WTC11 (cell line): ENCODE measurements at regions not wholly inside any gene's neighbourhood (a gene's known extent, or its start where the extent isn't known, plus 50 kb on each side); places are given as distances from the start of the nearest gene placed in this dataset.

Experiments used
- ATAC-seq: fragments of 200-7000 bp; cut with Tn5 transposase; 2 replicates; pipeline ENCODE4 v1.10.0; 2021; ENCODE audit warnings: mild to moderate bottlenecking, moderate library complexity
- CTCF ChIA-PET: fragments of 300-600 bp; sonication (Branson Sonifier 250); formaldehyde crosslinking; loops from one replicate; lab custom pipeline; 2021; ENCODE audit warnings: antibody characterized with exemption; lab: Charles Lee
- POLR2A ChIA-PET: fragments of 350-600 bp; sonication (Branson Sonifier 250); formaldehyde crosslinking; loops from one replicate; lab custom pipeline; 2021; ENCODE audit warnings: antibody characterized with exemption; lab: Charles Lee
- DNase-seq: peaks from one replicate; pipeline ENCODE4 v3.0.0; 2021; ENCODE audit warnings: low spot score
- H3K27ac Mint-ChIP-seq: 2 replicates; pipeline ENCODE4 v1.8.0; 2021; ENCODE audit warnings: mixed read lengths
- H3K27me3 Mint-ChIP-seq: 2 replicates; pipeline ENCODE4 v1.8.0; 2021; ENCODE audit warnings: low read depth, mild to moderate bottlenecking, moderate library complexity, mixed read lengths
- H3K36me3 Mint-ChIP-seq: 2 replicates; pipeline ENCODE4 v1.8.0; 2021; ENCODE audit warnings: mixed read lengths
- H3K4me1 Mint-ChIP-seq: 2 replicates; pipeline ENCODE4 v1.8.0; 2022; ENCODE audit warnings: mixed read lengths
- H3K4me3 Mint-ChIP-seq: 2 replicates; pipeline ENCODE4 v1.8.0; 2021; ENCODE audit warnings: mild to moderate bottlenecking, moderate library complexity, mixed read lengths
- H3K9me3 Mint-ChIP-seq: 2 replicates; pipeline ENCODE4 v1.8.0; 2021; ENCODE audit warnings: mixed read lengths
- AFF4 ChIP-seq: sonication (generic); formaldehyde crosslinking; IDR thresholded peaks from 2 replicates; pipeline ENCODE4 v1.8.1; 2023; ENCODE audit warnings: mild to moderate bottlenecking, missing genetic modification reagents, borderline replicate concordance
- ATF3 ChIP-seq: sonication (generic); formaldehyde crosslinking; conservative IDR thresholded peaks from 2 replicates; pipeline ENCODE4 v1.8.1; 2022; ENCODE audit warnings: mild to moderate bottlenecking, missing genetic modification reagents
- CTCF ChIP-seq: fragments of 200-600 bp; IDR thresholded peaks from 2 replicates; pipeline ENCODE4 v1.8.0; 2022; ENCODE audit warnings: antibody characterized with exemption
- ELF4 ChIP-seq: sonication (generic); formaldehyde crosslinking; IDR thresholded peaks from 2 replicates; pipeline ENCODE4 v1.8.1; 2022; ENCODE audit warnings: low read depth, mild to moderate bottlenecking, moderate library complexity, missing genetic modification reagents
- ESRRA ChIP-seq: sonication (generic); formaldehyde crosslinking; IDR thresholded peaks from 2 replicates; pipeline ENCODE4 v1.8.1; 2022; ENCODE audit warnings: mild to moderate bottlenecking, missing genetic modification reagents, borderline replicate concordance
- GTF2I ChIP-seq: fragments of 250-450 bp; sonication (Bioruptor Pico); conservative IDR thresholded peaks from 2 replicates; pipeline ENCODE4 v1.4.0; 2021; ENCODE audit warnings: mild to moderate bottlenecking
- IRF2 ChIP-seq: sonication (generic); formaldehyde crosslinking; IDR thresholded peaks from 2 replicates; pipeline ENCODE4 v1.8.0; 2022; ENCODE audit warnings: low read depth, missing genetic modification reagents, borderline replicate concordance
- NR1H2 ChIP-seq: sonication (generic); formaldehyde crosslinking; IDR thresholded peaks from 2 replicates; pipeline ENCODE4 v1.9.0; 2021; ENCODE audit warnings: mild to moderate bottlenecking, moderate library complexity, missing genetic modification reagents
- NR3C1 ChIP-seq: sonication (generic); formaldehyde crosslinking; conservative IDR thresholded peaks from 2 replicates; pipeline ENCODE4 v1.8.1; 2023; ENCODE audit warnings: low read depth, mild to moderate bottlenecking, missing genetic modification reagents
- PREB ChIP-seq: sonication (generic); formaldehyde crosslinking; IDR thresholded peaks from 2 replicates; pipeline ENCODE4 v1.8.1; 2022; ENCODE audit warnings: mild to moderate bottlenecking, missing genetic modification reagents, moderate library complexity, borderline replicate concordance
- RORB ChIP-seq: fragments of 250-450 bp; sonication (Bioruptor Pico); IDR thresholded peaks from 2 replicates; pipeline ENCODE4 v1.9.0; 2021; ENCODE audit warnings: mild to moderate bottlenecking
- SMAD3 ChIP-seq: sonication (generic); formaldehyde crosslinking; IDR thresholded peaks from 2 replicates; pipeline ENCODE4 v1.8.0; 2022; ENCODE audit warnings: missing genetic modification reagents, mild to moderate bottlenecking, borderline replicate concordance
- TP53 ChIP-seq: sonication (generic); formaldehyde crosslinking; IDR thresholded peaks from 2 replicates; pipeline ENCODE4 v1.8.1; 2023; ENCODE audit warnings: mild to moderate bottlenecking, missing genetic modification reagents
- USF2 ChIP-seq: sonication (generic); formaldehyde crosslinking; IDR thresholded peaks from 2 replicates; pipeline ENCODE4 v1.8.1; 2023; ENCODE audit warnings: mild to moderate bottlenecking, missing genetic modification reagents, moderate library complexity
- ZBTB21 ChIP-seq: sonication (generic); formaldehyde crosslinking; IDR thresholded peaks from 2 replicates; pipeline ENCODE4 v1.8.1; 2023; ENCODE audit warnings: mild to moderate bottlenecking, missing genetic modification reagents, borderline replicate concordance
- ZMAT4 ChIP-seq: fragments of 250-450 bp; sonication (Bioruptor Pico); IDR thresholded peaks from 2 replicates; pipeline ENCODE4 v1.9.0; 2021; ENCODE audit warnings: mild to moderate bottlenecking
- ZNF219 ChIP-seq: sonication (generic); formaldehyde crosslinking; IDR thresholded peaks from 2 replicates; pipeline ENCODE4 v1.8.0; 2023; ENCODE audit warnings: missing genetic modification reagents, mild to moderate bottlenecking, borderline replicate concordance
- ZNF263 ChIP-seq: sonication (generic); formaldehyde crosslinking; IDR thresholded peaks from 2 replicates; pipeline ENCODE4 v1.8.1; 2022; ENCODE audit warnings: low read depth, mild to moderate bottlenecking, moderate library complexity, missing genetic modification reagents
- ZNF281 ChIP-seq: sonication (generic); formaldehyde crosslinking; IDR thresholded peaks from 2 replicates; pipeline ENCODE4 v1.8.0; 2023; ENCODE audit warnings: mild to moderate bottlenecking, missing genetic modification reagents
- ZNF416 ChIP-seq: fragments of 250-450 bp; sonication (Bioruptor Pico); IDR thresholded peaks from 2 replicates; pipeline ENCODE4 v1.9.0; 2021; ENCODE audit warnings: mild to moderate bottlenecking, inconsistent platforms
- ZNF671 ChIP-seq: fragments of 250-450 bp; sonication (Bioruptor Pico); IDR thresholded peaks from 2 replicates; pipeline ENCODE4 v1.8.0; 2021; ENCODE audit warnings: mild to moderate bottlenecking

- Mint-ChIP-seq H3K4me1 (no peaks in the 10 kb centered on the region), H3K36me3 (no peaks in the 10 kb centered on the region)
- TF ChIP-seq AFF4 (CRISPR knock-in tag) (no peak), ZNF281 (CRISPR knock-in tag) (no peak), ZNF416 (CRISPR knock-in tag) (no peak), ZMAT4 (CRISPR knock-in tag) (no peak), SMAD3 (CRISPR knock-in tag) (no peak), TP53 (CRISPR knock-in tag) (no peak), NR1H2 (CRISPR knock-in tag) (no peak), ZNF263 (CRISPR knock-in tag) (no peak)
Observed at GRCh38 chr4:28269426-28269825, 1408.8 kb downstream of the STIM2 start.

GRCh38 chr4:28277931-28278330 is 1417.3 kb downstream of the STIM2 start:
- Mint-ChIP-seq H3K27ac (no peak overlapping the region), H3K36me3 (peaks cover 8% of the 10 kb centered on the region), H3K27me3 (no peaks in the 10 kb centered on the region), H3K9me3 (peaks cover 14% of the 10 kb centered on the region), H3K4me3 (no peak overlapping the region), H3K4me1 (peaks cover 27% of the 10 kb centered on the region)
- no peak for ATAC-seq
- DNase-seq = no peak
- ChIA-PET POLR2A (no interaction called here), CTCF (no interaction called here)
- TF ChIP-seq IRF2 (CRISPR knock-in tag) (no peak), ZNF281 (CRISPR knock-in tag) (no peak), ELF4 (no peak), ZBTB21 (no peak), PREB (CRISPR knock-in tag) (no peak), NR3C1 (CRISPR knock-in tag) (no peak), ESRRA (CRISPR knock-in tag) (no peak), ZNF219 (no peak), ZNF416 (CRISPR knock-in tag) (no peak), CTCF (no peak), GTF2I (no peak), USF2 (CRISPR knock-in tag) (no peak), RORB (no peak), ATF3 (CRISPR knock-in tag) (no peak), ZNF671 (CRISPR knock-in tag) (no peak)

More at GRCh38 chr4:28269426-28269825, 1408.8 kb downstream of the STIM2 start:
- ATAC-seq (no peak), DNase-seq (no peak)
- Mint-ChIP-seq H3K27ac (no peak overlapping the region), H3K27me3 (no peaks in the 10 kb centered on the region), H3K4me3 (no peak overlapping the region), H3K9me3 (no peaks in the 10 kb centered on the region; the same call in 1 of the 2 replicates)
- ChIA-PET POLR2A (no interaction called here), CTCF (no interaction called here)
